HEK293T (cell line): ENCODE measurements at regions not wholly inside any gene's neighbourhood (a gene's known extent, or its start where the extent isn't known, plus 50 kb on each side); places are given as distances from the start of the nearest gene placed in this dataset.

Source experiments
- ARNT ChIP-seq: fragments of 450-650 bp; IDR thresholded peaks from 2 replicates; pipeline ENCODE4 v1.6.1; 2017; ENCODE audit warnings: mild to moderate bottlenecking
- BHLHE40 ChIP-seq: fragments of 450-650 bp; IDR thresholded peaks from 2 replicates; pipeline ENCODE4 v1.6.1; 2016; ENCODE audit warnings: mild to moderate bottlenecking, moderate library complexity, borderline replicate concordance
- CTBP1 ChIP-seq: fragments of 450-650 bp; IDR thresholded peaks from 2 replicates; pipeline ENCODE4 v1.6.1; 2016; ENCODE audit warnings: borderline replicate concordance
- FOXA1 ChIP-seq: fragments of 450-650 bp; IDR thresholded peaks from 2 replicates; pipeline ENCODE4 v1.6.1; 2016; ENCODE audit warnings: mild to moderate bottlenecking
- FOXK2 ChIP-seq: fragments of 450-650 bp; IDR thresholded peaks from 2 replicates; pipeline ENCODE4 v1.6.1; 2016; ENCODE audit warnings: mild to moderate bottlenecking
- FOXM1 ChIP-seq: fragments of 450-650 bp; IDR thresholded peaks from 2 replicates; pipeline ENCODE4 v1.6.1; 2017; ENCODE audit warnings: mild to moderate bottlenecking, borderline replicate concordance
- HDGF ChIP-seq: fragments of 450-650 bp; IDR thresholded peaks from 2 replicates; pipeline ENCODE4 v1.6.1; 2017; ENCODE audit warnings: antibody characterized with exemption, borderline replicate concordance
- L3MBTL2 ChIP-seq: fragments of 450-650 bp; conservative IDR thresholded peaks from 2 replicates; pipeline ENCODE4 v1.6.1; 2016; ENCODE audit warnings: mild to moderate bottlenecking
- LEF1 ChIP-seq: fragments of 450-650 bp; IDR thresholded peaks from 2 replicates; pipeline ENCODE4 v1.6.1; 2017; ENCODE audit warnings: mild to moderate bottlenecking, borderline replicate concordance
- NFRKB ChIP-seq: fragments of 450-650 bp; IDR thresholded peaks from 2 replicates; pipeline ENCODE4 v1.6.1; 2016; ENCODE audit warnings: mild to moderate bottlenecking, moderate library complexity
- PKNOX1 ChIP-seq: fragments of 450-650 bp; IDR thresholded peaks from 2 replicates; pipeline ENCODE4 v1.6.1; 2016
- SP1 ChIP-seq: fragments of 450-650 bp; IDR thresholded peaks from 2 replicates; pipeline ENCODE4 v1.6.1; 2017
- TARDBP ChIP-seq: fragments of 450-650 bp; IDR thresholded peaks from 2 replicates; pipeline ENCODE4 v1.6.1; 2016

GRCh38 chr3:99544786-99545281, 93.6 kb upstream of the COL8A1 start:
- no peak for TF ChIP-seq FOXA1
- TF ChIP-seq FOXM1, result no peak
- no peak for TF ChIP-seq TARDBP
- no peak for TF ChIP-seq LEF1
- TF ChIP-seq SP1, result no peak
- no peak for TF ChIP-seq FOXK2
- no peak for TF ChIP-seq CTBP1
- no peak for TF ChIP-seq L3MBTL2
- no peak for TF ChIP-seq BHLHE40
- no peak for TF ChIP-seq PKNOX1
- TF ChIP-seq HDGF, result no peak
- TF ChIP-seq NFRKB, result no peak
- TF ChIP-seq ARNT, result no peak
